HS-5 (cell line): ENCODE measurements at regions not wholly inside any gene's neighbourhood (a gene's known extent, or its start where the extent isn't known, plus 50 kb on each side); places are given as distances from the start of the nearest gene placed in this dataset.
"Not testable (repeated sequence)": the region's sequence is repeated elsewhere in the genome, so short reads cannot be mapped to it uniquely, and the experiment has no call there.

Experiments
- DNase-seq: peaks from one replicate; pipeline ENCODE4 v3.0.0-alpha.2; 2012; ENCODE audit warnings: low read depth

DNA sequence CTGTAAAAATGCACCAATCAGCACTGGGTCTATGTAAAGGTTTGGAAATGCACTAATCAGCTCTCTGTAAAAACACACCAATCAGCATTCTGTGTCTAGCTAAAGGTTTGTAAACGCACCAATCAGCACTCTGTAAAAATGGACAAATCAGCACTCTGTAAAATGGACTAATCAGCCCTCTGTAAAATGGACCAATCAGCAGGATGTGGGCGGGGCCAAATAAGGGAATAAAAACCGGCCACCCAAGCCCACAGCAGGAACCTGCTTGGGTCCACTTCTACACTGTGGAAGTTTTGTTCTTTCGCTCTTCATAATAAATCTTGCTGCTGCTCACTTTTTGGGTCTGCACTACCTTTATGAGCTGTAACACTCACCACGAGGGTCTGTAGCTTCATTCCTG lies 101.0 kb downstream of the SMC2 start:
- not testable (repeated sequence) for DNase-seq

DNA sequence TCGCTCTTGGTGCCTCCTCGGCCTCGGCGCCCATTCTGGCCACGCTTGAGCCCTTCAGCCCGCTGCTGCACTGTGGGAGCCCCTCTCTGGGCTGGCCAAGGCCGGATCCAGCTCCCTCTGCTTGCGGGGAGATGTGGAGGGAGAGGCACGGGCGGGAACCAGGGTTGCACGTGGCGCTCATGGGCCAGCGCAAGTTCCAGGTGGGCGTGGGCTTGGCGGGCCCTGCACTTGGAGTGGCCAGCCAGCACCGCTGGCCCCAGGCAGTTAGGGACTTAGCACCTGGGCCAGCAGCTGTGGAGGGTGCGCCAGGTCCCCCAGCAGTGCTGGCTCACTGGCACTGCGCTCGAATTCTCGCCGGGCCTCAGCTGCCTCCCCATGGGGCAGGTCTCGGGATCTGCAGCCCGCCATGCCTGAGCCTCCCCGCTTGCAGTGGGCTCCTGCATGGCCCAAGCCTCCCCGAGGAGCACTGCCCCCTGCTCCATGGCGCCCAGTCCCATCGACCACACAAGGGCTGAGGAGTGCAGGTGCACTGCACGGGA lies 106.4 kb downstream of the SMC2 start:
- DNase-seq, result no peak

DNA sequence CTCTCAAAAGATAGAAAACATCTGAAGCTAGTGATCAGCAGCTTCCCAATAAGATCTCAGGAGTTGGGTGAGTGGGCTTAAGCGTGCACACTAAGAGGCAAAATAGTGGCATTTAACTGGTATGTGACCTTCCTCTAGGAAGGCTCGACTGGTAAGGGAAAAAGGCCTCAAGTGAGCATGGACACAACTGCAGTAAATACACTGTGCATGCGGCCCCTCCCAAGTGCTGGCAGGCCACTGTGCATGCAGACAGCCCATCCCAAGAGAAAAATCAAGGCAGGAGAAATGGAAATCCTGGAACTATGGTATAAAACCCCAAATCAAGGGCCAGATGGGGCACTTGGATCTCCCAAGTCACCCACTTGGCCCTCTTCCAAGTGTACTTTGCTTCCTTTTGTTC lies 112.7 kb downstream of the SMC2 start:
- no peak for DNase-seq

DNA sequence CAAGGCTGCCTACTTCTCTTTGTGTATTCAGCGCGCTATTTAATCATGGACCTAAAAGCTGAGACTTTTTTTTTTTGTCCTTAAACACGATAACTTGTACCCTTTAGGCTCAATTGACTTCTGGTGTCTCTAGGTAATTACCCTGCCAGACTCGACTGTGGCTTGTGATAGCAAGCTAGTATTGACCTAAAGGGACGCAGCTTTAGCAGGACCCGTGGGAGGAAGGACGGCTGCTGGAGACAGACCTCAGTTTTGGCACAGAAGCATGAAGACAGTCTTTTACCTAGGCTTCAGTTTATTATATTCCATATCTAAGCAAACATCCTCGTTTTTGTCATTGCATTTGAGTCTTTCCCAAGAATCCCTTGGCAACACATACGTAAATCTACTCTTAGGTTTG lies 115.3 kb downstream of the SMC2 start:
- no peak for DNase-seq

DNA sequence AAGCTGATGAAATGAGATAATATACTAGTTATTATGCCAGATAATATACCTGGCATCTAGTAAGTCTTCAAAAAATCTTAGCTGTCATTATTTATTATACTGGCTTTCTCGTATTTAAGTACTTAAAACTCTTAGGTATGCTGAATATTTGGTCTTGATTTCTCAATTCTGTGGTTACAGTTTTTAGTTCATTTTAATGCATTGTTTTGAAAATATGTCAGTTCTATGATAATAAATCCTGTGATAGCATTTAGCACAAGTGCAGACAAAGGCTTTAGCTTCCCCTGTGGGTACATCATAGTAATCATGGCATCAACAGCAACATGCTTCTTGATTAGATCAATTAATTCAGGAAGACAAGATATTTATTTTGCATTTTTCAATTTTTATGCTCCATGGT lies 133.0 kb downstream of the SMC2 start:
- peak; percentile 63 for DNase-seq

DNA sequence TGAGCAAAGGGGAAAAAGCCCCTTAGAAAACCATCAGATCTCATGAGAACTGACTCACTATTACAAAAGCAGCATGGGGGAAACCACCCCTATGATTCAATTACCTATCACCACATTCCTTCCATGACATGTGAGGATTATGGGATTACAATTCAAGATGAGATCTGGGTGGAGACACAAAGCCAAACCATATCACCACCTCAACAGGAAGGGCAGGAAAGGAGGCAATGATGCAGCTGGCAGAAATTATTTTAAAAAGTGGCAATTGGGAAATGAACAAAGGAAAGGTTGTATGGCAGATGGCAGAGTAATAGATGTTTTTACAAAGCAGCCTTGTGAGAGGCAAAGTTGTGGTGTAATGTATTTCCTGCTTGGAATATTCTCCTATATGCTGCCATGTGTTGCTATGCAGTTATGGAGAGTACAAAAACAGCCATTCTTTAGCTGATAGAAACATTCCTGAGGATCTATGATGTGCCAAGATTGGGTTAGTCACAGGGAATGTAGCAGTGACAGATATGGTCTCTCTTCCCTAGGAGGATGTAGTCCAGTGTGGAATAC lies 138.8 kb downstream of the SMC2 start:
- DNase-seq, result peak; percentile 94

DNA sequence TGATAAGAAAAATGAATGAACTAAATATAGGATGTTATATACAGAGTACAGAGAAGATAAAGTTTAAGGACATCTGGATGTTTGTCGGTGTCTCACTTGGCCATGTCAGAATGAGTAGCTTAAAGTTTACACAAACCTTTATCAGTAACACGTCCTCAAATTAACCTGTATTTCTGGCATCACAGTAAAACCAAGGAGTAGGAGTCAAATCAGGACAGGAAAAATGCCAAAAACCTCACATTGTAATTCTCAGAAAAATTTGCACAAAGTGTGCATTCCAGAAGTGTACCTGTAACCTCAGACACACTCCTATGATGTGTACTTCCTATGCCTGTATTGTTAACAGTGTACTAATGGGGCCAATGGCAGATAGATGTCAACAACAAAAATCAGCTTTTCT lies 139.3 kb downstream of the SMC2 start:
- DNase-seq, result no peak

DNA sequence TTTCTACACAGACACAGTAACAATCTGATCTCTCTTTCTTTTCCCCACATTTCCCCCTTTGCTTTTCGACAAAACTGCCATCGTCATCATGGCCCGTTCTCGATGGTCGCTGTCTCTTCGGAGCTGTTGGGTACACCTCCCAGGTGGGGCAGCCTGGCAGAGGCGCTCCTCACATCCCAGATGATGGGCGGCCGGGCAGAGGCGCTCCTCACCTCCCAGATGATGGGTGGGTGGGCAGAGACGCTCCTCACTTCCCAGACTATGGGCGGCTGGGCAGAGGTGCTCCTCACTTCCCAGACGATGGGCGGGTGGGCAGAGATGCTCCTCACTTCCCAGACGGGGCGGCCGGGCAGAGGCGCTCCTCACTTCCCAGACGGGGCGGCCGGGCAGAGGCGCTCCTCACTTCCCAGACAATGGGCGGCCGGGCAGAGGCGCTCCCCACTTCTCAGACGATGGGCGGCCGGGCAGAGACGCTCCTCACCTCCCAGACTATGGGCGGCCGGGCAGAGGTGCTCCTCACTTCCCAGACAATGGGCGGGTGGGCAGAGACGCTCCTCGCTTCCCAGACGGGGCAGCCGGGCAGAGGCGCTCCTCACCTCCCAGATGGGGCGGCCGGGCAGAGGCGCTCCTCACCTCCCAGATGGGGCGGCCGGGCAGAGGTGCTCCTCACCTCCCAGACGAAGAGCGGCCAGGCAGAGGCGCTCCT lies 140.7 kb downstream of the SMC2 start:
- not testable (repeated sequence) for DNase-seq

DNA sequence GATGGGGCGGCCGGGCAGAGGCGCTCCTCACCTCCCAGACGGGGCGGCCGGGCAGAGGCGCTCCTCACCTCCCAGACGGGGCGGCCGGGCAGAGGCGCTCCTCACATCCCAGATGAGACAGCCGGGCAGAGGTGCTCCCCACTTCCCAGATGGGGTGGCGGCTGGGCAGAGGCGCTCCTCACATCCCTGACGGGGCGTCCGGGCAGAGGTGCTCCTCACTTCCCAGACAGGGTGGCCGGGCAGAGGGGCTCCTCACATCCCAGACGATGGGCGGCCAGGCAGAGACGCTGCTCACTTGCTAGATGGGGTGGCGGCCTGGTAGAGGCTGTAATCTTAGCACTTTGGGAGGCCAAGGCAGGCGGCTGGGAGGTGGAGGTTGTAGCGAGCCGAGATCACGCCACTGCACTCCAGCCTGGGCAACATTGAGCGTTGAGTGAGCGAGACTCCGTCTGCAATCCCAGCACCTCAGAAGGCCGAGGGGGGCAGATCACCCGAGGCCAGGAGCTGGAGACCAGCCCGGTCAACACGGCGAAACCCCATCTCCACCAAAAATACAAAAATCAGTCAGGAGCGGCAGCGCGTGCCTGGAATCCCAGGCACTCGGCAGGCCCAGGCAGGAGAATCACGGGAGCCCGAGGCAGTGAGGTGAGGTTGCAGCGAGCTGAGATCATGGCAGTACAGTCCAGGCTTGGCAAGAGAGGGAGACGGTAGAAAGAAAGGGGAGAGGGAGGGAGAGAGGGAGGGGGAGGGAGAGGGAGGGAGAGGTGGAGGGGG lies 141.4 kb downstream of the SMC2 start:
- not testable (repeated sequence) for DNase-seq

DNA sequence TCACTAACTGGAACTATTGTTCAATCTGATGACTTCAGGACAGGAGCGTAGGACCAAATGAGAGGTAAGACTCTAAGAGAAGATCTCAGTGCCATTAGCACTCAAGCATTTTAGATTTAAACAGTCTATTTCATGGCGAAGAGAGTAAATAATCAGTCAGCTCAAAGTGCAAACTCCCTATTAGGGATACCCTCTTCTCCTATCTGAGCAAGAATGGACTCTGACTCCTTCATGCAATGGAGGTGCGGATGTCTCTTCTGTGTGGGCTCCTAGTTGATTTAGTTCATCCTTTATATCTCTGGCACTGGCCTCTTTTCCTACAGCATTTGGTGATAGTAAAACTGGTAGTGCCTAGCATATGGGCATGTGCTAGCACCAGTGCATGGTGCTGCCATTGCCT lies 144.6 kb downstream of the SMC2 start:
- no peak for DNase-seq

DNA sequence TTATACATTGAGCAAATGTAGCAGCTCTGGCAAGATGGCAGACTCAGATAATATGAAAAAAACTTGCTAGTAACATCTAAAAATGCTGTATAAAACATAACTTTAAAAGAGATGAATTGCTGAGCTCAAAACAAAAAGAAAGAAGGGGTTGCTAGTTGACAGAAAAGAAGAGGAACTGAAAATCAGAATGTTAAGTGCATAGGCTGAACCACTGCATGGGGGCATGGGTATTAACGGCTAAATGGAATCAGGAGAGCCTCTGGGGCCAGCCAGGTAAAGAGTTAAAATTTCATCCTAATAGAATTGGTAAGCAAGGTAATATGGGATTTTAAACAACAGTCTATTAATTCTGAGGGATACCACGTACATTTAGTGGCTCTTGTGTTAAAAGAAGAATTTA lies 146.8 kb downstream of the SMC2 start:
- DNase-seq, result no peak

DNA sequence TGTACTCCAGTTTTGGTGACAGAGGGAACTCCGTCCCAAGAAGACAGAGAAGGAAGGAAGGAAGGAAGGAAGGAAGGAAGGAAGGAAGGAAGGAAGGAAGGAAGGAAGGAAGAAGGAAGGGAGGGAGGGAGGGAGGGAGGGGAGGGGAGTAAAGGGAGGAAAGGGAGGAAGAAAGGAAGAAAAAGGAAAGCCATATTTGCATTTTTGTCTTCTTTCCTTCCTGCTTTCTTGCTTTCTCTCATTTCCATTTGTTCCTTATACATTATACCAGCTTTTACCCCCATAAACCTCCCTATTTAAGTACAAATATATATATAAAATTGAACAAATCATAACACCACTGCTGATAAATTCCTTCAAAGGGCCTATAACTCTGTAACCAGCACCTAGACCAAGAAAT lies 151.8 kb downstream of the SMC2 start:
- no peak for DNase-seq

DNA sequence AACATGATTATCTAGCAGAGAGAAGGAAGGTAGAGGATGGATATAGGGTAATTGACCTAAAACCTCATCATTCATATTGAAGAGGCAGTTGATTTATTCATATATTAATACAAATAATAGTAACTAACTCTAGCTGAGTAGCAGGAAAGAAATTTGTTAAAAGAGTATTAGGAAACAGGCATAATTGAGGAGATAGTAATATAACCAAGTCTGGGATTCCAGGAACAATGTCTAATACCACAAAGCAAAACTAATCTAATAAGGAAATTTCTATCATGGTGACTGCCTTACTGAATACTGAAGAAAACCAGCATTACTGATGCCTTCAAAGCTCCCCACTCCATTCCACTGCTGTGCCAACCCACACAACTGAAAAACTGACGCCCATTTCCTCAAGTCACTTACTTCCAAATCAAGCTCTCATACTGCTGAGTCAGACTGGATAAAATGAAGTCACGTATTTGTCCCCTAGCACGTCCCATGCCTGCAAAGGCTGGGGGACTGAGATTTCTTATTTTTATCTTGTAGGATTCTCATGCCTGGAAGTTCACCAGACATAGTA lies 153.9 kb downstream of the SMC2 start:
- DNase-seq, result no peak

DNA sequence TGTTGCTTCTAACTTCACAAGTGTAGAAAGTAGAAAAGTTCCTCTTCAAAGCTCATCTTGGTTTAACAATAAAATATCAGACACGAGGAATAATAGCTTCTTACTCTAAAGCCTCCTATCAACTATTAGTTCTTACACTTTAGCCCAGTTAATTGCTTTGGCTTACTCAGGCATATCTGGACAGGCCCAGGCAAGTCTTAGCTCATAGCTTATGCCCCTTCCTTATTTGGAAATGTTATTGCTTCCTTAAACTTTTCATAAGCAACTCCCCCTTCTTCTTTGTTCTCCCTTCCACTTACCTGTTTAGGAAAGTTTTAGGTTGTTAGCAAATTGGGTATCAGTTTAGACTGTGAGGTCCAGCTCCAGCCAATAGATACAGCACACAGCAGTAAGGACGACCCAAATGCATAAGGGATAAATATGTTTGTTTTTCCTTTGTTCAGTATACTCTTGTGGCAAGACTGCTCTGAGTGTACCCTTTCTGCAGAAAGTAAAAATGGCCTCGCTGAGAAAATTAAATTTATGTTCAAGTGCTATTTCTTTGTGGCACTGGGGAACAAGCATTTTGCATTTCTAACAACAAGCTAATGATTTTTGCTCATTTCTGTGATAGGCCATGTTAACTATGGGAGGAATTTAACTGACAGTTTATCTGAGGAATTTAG lies 162.1 kb downstream of the SMC2 start:
- DNase-seq, result no peak

DNA sequence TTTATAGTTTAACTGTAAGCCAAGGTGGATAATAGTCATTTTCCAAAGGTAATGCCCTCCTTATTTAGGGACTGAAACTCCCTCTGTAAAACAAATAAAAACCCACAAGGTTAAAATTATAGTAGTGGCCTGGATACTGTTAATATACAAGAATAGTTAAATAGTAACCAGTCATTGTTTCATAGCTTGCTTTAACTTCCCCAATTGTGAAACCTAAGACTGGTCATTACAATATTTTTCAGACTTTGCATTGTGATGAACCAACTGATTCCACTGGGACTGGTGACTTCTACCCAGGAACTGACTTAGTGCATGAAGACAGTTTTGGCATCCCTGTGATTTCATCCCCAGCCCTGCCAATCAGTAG lies 162.6 kb downstream of the SMC2 start:
- no peak for DNase-seq

DNA sequence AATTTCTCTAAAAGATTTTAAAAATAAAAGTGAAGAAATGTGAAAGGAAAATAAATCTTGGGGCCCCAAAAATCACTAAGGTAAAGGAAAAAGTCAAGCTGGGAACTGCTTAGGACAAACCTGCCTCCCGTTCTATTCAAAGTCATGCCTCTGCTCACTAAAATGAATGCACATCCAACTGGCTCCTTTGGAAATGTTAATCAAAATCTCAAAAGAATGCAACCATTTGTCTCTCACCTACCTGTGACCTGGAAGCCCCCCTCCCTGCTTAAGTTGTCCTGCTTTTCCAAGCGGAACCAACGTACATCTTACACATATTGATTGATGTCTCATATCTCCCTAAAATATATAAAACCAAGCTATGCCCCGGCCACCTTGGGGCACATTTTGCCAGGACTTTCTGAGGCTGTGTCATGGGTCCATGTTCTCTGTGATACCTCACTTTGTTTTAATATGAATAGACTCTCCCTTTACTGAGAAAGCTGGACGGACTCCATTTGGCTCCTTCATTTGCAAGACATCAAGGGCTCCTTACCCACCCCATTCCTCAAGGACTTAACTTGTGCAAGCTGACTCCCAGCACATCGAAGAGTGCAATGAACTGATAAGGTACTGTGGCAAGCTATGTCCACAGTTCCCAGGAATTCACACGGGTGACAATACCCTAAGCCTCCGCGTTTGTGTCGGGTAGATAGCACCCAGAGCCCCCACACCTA lies 164.3 kb downstream of the SMC2 start:
- no peak for DNase-seq

DNA sequence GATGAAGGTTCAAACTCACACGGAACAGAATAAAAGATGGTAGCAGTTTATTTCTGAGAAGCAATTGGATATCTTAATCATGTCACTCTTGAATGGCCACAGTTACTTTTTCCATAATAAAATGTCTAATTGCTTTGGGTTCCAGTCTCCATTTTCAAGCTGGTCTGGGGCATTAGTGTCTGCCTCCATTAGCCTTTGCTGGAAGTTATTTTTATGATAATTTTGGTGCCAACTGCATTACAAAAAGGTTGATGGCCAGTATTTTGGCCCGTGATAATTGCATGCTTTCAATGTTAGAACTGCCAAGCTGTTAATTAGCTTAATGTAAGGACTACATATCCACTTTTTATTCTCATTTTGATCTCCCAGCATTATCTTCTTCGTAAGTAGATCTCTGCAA lies 165.9 kb downstream of the SMC2 start:
- DNase-seq, result no peak

DNA sequence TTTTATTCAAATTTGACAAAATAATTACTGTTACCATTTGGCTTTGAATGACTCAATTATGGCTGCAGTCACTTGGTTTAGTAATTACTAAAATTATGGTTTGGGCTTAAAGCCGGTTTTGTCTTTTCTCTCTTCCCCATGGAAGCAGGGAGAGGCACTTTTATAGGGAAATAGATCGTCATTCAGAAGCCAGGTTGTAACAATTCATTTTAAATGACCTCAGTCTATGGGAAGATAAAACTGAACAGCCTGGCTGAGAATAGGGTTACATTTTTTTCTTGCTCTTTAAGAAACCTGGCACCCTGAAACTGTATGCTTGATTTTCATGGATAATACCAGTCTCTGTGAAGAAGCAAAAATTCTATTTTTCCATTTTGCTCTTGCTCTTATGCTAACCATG lies 169.8 kb downstream of the SMC2 start:
- DNase-seq, result no peak

DNA sequence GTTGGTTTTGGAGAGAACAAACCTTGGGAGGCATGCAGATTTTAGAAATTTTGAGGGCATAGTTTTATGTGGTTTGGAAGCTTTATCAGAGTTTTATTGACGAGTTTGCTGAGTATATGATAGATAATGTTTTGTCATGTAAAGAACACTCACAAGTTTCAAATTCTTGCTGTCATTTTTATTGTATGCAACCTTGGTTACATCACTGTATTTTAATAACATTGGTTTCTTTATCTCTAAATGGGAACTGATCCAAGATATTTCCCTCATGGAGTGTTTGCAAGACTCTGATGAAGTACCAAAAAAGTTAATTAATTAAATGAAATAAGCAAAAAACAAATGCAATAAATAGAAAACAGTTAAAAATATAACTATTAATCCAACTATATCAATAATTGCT lies 170.3 kb downstream of the SMC2 start:
- no peak for DNase-seq

DNA sequence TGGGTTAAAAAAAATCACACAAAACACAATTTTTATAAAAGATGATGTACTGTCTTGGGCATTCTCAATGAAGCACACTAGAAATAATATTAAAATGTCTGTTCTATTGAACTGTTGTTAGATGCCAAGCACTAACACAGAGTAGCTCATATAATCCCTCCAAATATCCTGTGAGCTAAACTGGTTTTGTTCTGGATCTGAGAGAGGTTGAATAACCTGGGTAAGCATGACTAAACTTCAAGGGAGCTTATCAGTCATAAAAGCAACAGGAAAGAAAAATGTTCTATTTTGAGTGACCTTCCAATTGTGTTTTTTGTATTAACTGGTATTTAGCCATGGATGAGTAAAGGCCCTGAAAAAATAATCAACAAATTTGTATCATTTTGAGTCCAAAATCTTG lies 175.3 kb downstream of the SMC2 start:
- no peak for DNase-seq
